Fibroblast of mammary gland (primary cell): ENCODE measurements at regions not wholly inside any gene's neighbourhood (a gene's known extent, or its start where the extent isn't known, plus 50 kb on each side); places are given as distances from the start of the nearest gene placed in this dataset.
"Not testable (repeated sequence)": the region's sequence is repeated elsewhere in the genome, so short reads cannot be mapped to it uniquely, and the experiment has no call there.

Experiments used
- DNase-seq: peaks from one replicate; pipeline ENCODE4 v3.0.0-alpha.2; 2010; ENCODE audit warnings: low read depth
- H3K4me3 ChIP-seq: 2 replicates; pipeline ENCODE4 v1.5.1; 2011; ENCODE audit warnings: low read depth, mild to moderate bottlenecking, low read length, moderate library complexity; ENCODE audit not compliant: control insufficient read depth
- TF ChIP-seq, protein P1 (sequence below): conservative IDR thresholded peaks from 2 replicates; pipeline ENCODE4 v1.5.1; 2011; ENCODE audit warnings: low read depth, low read length, inconsistent platforms; ENCODE audit not compliant: control insufficient read depth, insufficient read depth

DNA sequence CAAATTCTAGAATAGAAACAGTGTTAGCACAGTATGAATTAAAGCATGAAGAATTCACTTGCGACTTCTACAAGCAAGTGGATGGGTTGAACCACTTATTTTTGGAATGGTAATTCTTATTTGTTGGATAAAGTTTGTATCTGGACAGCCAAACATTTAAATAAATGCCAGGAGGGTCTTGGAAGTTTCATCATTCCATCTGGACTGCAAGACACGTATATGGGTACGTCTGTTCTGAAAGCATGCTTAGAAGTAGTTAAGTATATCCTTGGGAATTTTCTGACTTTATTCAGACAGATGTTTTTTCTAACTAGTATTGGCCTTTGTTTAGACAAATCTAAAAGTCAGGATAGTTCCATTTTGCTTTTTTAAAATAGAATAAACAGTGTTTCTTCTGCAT is 77.5 kb upstream of the CASK start:
- TF ChIP-seq, protein P1, sequence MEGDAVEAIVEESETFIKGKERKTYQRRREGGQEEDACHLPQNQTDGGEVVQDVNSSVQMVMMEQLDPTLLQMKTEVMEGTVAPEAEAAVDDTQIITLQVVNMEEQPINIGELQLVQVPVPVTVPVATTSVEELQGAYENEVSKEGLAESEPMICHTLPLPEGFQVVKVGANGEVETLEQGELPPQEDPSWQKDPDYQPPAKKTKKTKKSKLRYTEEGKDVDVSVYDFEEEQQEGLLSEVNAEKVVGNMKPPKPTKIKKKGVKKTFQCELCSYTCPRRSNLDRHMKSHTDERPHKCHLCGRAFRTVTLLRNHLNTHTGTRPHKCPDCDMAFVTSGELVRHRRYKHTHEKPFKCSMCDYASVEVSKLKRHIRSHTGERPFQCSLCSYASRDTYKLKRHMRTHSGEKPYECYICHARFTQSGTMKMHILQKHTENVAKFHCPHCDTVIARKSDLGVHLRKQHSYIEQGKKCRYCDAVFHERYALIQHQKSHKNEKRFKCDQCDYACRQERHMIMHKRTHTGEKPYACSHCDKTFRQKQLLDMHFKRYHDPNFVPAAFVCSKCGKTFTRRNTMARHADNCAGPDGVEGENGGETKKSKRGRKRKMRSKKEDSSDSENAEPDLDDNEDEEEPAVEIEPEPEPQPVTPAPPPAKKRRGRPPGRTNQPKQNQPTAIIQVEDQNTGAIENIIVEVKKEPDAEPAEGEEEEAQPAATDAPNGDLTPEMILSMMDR = no peak

DNA sequence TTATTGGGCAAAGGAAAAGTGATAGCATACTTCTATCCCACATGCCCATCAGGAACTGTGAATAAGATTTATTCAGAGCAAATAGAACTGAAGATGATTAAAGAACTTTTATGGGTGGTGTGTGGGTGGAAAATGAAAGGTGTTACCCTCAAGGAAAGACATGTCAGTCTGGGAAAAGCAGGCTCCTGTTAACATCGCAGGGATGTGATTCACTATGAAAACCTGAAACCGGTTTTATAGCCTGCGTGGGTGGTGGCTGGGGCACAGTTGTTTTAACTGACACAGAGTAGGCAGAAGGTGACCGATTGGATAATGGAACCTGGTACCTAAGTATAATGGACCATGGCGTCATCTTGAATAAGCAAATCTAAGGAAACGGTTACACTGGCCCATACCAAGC is 61.3 kb upstream of the CASK start:
- TF ChIP-seq, protein P1 = no peak
- no peak overlapping the region for H3K4me3 ChIP-seq
- peak; percentile 4 for DNase-seq

More for the DNA sequence above, 77.5 kb upstream of the CASK start:
- DNase-seq = no peak
- no peak overlapping the region for H3K4me3 ChIP-seq

DNA sequence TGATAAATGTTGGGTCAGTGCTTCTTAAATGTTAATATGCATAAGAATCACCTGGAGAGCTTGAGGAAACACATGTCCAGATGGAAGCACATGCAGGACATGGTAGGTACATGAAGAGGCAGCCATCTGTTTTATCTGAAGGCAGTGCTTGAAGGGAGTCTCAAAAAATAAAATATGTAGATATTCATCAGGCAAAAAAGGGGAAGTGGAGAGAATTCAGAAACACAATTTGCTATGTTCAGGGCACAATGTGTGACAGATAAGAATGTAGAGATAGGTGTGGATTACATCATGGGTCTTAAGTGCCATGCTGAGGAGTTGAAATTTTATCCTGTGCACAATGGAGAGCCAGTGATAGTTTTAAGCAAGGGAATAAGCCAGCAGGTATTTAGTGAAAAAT is 59.6 kb upstream of the CASK start:
- DNase-seq = no peak
- TF ChIP-seq, protein P1 = no peak
- H3K4me3 ChIP-seq = no peak overlapping the region

DNA sequence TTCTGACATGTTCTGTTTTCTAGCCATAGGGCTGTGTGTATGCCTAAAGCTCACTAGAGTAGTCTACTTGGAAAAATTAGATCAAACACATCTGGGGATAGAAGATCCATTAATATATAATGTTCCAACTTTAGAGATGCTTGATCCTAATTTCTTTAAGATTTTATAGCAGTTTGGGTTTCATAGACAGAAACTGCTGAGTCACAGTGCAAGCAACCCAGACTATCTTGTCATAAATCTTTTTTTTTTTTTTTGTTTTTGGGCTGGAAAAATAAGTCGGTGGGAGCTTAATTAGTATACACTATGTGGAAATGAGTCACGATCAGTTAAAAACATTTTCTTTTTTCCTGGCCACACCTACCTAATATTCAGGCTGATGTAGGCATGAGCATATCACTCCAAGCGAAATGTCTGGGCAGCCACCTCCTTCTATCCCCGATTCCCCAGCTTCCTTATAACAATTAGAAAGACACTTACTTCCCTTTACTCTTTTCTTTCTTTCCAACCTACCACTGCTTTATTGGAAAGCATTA is 58.2 kb upstream of the CASK start:
- H3K4me3 ChIP-seq = no peak overlapping the region
- DNase-seq = no peak
- TF ChIP-seq, protein P1 = no peak

DNA sequence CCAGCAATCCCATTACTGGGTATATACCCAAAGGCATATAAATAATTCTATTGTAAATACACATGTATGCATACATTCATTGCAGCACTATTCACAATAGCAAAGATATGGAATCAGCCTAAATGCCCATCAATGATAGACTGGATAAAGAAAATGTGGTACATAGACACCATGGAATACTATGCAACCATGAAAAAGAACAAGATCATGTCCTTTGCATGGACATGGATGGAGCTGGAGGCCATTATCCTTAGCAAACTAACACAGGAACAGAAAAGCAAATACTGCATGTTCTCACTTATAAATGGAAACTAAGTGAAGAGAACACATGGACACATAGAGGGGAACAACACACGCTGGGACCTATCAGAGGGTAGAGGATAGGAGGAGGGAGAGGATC is 51.3 kb upstream of the CASK start:
- DNase-seq, H3K4me3 ChIP-seq: not testable (repeated sequence)

DNA sequence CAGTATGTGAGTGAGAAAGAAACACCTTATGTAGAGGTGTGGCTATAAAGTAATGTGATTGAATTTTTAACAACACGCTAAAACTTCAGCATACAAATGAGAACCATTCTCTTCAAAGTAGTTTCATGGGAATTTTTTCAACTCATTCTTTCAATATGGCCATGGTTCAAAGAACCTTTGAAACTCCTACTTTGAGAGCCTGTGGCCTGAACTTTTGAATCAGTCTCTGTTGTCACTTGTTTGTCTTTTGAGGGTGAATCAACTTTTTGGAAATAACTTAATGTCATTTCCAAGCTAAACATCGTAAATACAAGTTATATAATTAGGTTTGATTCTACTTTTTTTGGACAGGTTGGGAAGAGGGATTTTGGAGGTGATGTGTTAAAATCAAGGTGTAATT is 49.9 kb upstream of the CASK start:
- TF ChIP-seq, protein P1 = no peak
- H3K4me3 ChIP-seq = no peak overlapping the region
- DNase-seq = no peak
